Ovary (tissue), 7 donors: ENCODE measurements at regions not wholly inside any gene's neighbourhood (a gene's known extent, or its start where the extent isn't known, plus 50 kb on each side); places are given as distances from the start of the nearest gene placed in this dataset.

ENCODE experiments used
- DNase-seq, 5 donors: peaks; one replicate each; pipeline ENCODE4 v3.0.0-alpha.2; 2019 to 2020
- H3K27ac ChIP-seq, 2 donors: fragments of 200-600 bp; one replicate each; pipeline versions ENCODE4 v1.5.1 to v1.8.0; 2019 to 2022
- H3K27me3 ChIP-seq: fragments of 200-600 bp; one replicate; pipeline ENCODE4 v1.8.0; 2022
- H3K36me3 ChIP-seq: fragments of 200-600 bp; sonication (generic); one replicate; pipeline ENCODE4 v1.5.1; 2019
- H3K4me1 ChIP-seq: one replicate; pipeline ENCODE4 v1.8.1; 2013; ENCODE audit warnings: mild to moderate bottlenecking, moderate library complexity; ENCODE audit not compliant: insufficient read depth
- H3K4me3 ChIP-seq: fragments of 200-600 bp; sonication (generic); one replicate; pipeline ENCODE4 v1.5.1; 2017
- H3K9me3 ChIP-seq, 2 donors: fragments of 200-600 bp in 1 of 2; sonication (generic) in 1 of 2; one replicate each; pipeline versions ENCODE4 v1.5.1 to v1.8.1; 2013 to 2019; ENCODE audit warnings: mild to moderate bottlenecking in 1 of 2, moderate library complexity in 1 of 2
- EP300 ChIP-seq: sonication (generic); formaldehyde crosslinking; IDR thresholded peaks from one replicate; pipeline ENCODE4 v1.6.1; 2017; ENCODE audit warnings: antibody characterized with exemption
- POLR2A ChIP-seq: fragments of 450-650 bp; IDR thresholded peaks from one replicate; pipeline ENCODE4 v1.6.1; 2017; ENCODE audit warnings: antibody characterized with exemption, mild to moderate bottlenecking, moderate library complexity
- WGBS, 3 donors: extraction: QIAGEN DNeasy Blood & Tissue Kit in 1 of 3; methylation state at CpG; one replicate each; pipeline versions ENCODE4 v1.1.5 to v1.1.7; 2013 to 2017; 5-methylcytosine and 5-hydroxymethylcytosine counted together
- intact Hi-C, 4 donors: fragments of 100-400 bp; cut with DNase I; formaldehyde crosslinking; loops; one replicate each; pipeline versions ENCODE4 v1.11.0 to v1.15.1; 2022 to 2023
- TF ChIP-seq, protein P1 (sequence below), 3 donors: fragments of 450-650 bp in 2 of 3; fragments of 200-600 bp in 1 of 3; IDR thresholded peaks; one replicate each; pipeline versions ENCODE4 v1.5.1 to v1.8.0; 2016 to 2022; ENCODE audit warnings: antibody characterized with exemption in 3 of 3, mild to moderate bottlenecking in 1 of 3
- donor health status: DM: no; HTN: no; CAD: no; lungs with moderate emphysema.
- donor health status: DM: no; HTN: no; CAD: no.
- donor health status: Bipolar disorder and iron deficiency.
- donor health status: DM: no; HTN: no; CAD: no.
- donor health status: DM: yes; HTN: yes; CAD: no.

DNA sequence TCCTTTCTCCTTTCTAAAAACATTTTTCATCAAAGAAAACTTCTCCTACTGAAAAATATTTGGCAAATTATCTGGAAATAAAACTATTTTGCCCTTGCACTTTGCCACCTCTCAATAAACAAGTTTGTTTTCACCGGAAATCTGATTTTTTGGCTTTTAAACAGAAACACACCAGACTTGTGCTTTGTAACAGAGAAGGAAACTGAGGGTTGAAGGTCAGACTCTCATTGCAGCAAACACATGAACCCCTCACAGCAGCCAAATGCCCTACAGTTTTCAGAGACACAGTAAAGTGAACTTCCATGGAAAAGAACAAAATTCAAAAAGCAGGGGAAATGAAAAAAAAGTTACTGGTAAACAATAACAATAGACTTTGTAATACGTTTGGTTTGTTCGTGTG, 95.6 kb upstream of the WDR17 start:
- Histone ChIP-seq H3K36me3 (no peaks in the 10 kb centered on the region), H3K4me3 (no peak overlapping the region), H3K4me1 (no peaks in the 10 kb centered on the region), H3K9me3 (no peaks in the 10 kb centered on the region), H3K27ac (no peak overlapping the region), H3K27me3 (no peaks in the 10 kb centered on the region)
- intact Hi-C loops, result no loop called here
- no peak for DNase-seq
- WGBS, 3 donors, result 3 to 20% (median 8%) methylated on average over 3 of the region's 3 CpGs
- TF ChIP-seq POLR2A (no peak), EP300 (no peak)
- TF ChIP-seq, protein P1, sequence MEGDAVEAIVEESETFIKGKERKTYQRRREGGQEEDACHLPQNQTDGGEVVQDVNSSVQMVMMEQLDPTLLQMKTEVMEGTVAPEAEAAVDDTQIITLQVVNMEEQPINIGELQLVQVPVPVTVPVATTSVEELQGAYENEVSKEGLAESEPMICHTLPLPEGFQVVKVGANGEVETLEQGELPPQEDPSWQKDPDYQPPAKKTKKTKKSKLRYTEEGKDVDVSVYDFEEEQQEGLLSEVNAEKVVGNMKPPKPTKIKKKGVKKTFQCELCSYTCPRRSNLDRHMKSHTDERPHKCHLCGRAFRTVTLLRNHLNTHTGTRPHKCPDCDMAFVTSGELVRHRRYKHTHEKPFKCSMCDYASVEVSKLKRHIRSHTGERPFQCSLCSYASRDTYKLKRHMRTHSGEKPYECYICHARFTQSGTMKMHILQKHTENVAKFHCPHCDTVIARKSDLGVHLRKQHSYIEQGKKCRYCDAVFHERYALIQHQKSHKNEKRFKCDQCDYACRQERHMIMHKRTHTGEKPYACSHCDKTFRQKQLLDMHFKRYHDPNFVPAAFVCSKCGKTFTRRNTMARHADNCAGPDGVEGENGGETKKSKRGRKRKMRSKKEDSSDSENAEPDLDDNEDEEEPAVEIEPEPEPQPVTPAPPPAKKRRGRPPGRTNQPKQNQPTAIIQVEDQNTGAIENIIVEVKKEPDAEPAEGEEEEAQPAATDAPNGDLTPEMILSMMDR (IDR thresholded peaks at IDR 0.05), result no peak

DNA sequence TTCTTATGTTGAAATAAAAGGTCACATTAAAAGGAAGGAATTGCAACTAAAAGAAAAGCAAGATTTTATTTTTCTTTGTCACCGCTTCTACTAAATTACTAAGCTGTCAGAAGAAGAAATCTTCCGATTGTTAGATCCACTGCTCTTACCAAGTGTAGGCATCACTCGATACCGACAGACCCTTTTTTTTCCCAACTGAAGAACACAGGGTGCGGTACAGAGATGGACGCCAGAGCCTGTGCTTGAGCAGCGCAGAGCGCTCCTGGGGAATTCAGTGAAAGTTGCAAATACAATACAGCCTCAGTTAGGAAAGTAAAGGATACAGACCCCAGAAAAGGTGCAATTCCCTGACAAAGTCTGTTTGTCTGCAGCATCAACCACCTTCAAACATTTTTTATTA, 94.9 kb upstream of the WDR17 start:
- no peak for TF ChIP-seq POLR2A
- TF ChIP-seq, protein P1 (IDR thresholded peaks at IDR 0.05), result no peak
- TF ChIP-seq EP300, result no peak
- Histone ChIP-seq H3K27me3 (no peaks in the 10 kb centered on the region), H3K4me1 (no peaks in the 10 kb centered on the region), H3K36me3 (no peaks in the 10 kb centered on the region), H3K9me3 (no peaks in the 10 kb centered on the region), H3K4me3 (no peak overlapping the region), H3K27ac (no peak overlapping the region)
- 13 to 35% (median 19%) methylated on average over 8 of the region's 8 CpGs for WGBS, 3 donors
- intact Hi-C loops, result no loop called here
- DNase-seq, result no peak

DNA sequence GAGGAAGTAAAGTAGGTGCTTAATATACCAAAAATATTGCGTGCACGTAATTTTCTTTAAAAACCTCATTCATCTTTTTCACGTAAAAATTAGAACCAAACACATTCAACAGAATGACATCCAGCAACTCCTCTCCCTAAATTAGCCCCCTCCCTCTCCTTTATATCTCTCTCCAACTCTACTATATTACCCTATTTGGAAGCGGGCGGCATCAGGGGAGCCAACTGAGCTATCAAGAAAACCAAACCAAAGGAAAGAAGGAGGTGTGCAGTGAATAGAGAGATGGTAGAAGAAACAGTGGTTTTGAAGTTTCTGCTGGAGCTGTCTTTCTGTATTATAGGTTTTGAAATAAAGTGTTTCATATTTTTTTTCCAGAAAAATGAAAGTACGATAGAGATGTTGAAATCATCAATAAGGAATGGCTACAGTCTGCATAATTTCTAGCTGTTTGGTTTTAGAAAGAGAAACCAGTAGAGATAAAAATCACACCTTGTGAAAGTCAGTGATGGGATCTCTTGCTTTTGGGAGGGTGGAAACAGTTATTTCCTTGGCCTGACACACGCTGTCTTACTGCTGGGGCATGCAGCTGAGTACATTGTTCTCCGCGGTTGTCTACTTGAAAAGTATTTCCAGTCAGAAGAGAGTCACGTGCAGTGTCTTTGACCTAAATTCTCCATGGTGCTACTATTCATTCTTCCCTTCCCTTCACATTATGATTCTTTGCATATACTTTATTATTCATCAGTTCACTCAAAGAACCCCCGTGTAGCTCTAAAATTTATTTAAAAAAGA, 94.1 kb upstream of the WDR17 start:
- intact Hi-C loops, result no loop called here
- no peak overlapping the region for H3K27ac ChIP-seq
- TF ChIP-seq POLR2A, result no peak
- TF ChIP-seq EP300, result no peak
- TF ChIP-seq, protein P1 (IDR thresholded peaks at IDR 0.05), result no peak

DNA sequence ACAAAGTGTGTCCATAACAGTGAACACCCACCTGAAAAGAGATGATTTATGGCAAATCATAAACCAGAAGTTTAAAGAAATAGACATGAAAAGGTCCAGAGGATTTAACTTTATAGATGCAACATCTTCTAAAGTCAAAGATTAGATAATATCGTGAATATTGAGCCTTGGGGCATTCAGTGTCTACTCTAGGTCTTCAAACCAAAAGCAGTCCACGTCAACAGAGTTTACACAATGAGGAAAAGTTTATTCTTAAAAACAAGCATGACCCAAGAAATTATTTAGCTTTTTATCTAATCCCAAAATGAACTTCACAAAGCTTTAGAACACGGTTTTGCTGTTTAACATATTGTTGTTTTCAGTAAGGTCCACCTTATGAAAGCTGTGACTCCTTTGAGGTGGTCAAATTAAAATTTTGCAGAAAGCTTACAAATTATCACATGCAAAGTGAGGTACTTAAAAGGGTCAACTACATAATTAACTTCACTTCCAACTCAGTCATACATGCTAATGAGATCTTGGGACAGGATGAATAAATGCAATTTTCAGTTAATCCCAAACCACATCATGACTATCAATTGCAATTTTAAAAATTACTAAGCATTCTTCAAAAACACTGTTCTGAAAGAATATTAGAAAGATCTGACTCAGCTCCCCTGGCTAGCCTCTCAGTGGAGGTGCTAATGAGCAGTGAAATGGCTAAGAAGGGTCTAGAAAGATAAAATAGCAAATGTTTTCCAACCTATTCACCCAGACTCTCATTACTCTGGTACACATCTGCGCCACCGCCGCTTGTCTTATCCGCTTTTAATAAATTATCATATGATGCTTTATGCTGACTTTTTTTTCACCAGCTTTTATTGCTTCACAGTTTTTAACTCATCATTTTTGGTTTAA, 92.4 kb upstream of the WDR17 start:
- H3K4me3 ChIP-seq, result no peak overlapping the region
- no peaks in the 10 kb centered on the region for H3K36me3 ChIP-seq
- DNase-seq, result no peak
- no peak overlapping the region for H3K27ac ChIP-seq
- H3K4me1 ChIP-seq, result no peaks in the 10 kb centered on the region
- no peaks in the 10 kb centered on the region for H3K9me3 ChIP-seq
- H3K27me3 ChIP-seq, result no peaks in the 10 kb centered on the region
- WGBS, 3 donors, result 87 to 92% (median 91%) methylated on average over 7 of the region's 7 CpGs
- TF ChIP-seq, protein P1 (IDR thresholded peaks at IDR 0.05), result no peak
- TF ChIP-seq POLR2A, result no peak
- TF ChIP-seq EP300, result no peak
- intact Hi-C loops, result no loop called here

More for the DNA sequence above, 94.1 kb upstream of the WDR17 start:
- WGBS, 3 donors, result 69 to 76% (median 70%) methylated on average over 11 of the region's 11 CpGs
- Histone ChIP-seq H3K36me3 (no peaks in the 10 kb centered on the region), H3K4me1 (no peaks in the 10 kb centered on the region), H3K9me3 (no peaks in the 10 kb centered on the region), H3K27me3 (no peaks in the 10 kb centered on the region), H3K4me3 (no peak overlapping the region)
- no peak for DNase-seq
